Mammary epithelial cell (primary cell): ENCODE measurements at regions not wholly inside any gene's neighbourhood (a gene's known extent, or its start where the extent isn't known, plus 50 kb on each side); places are given as distances from the start of the nearest gene placed in this dataset.

Experiments
- CTCF ChIP-seq, 2 donors: IDR thresholded peaks in 1 of 2; conservative IDR thresholded peaks in 1 of 2; 2 replicates each; pipeline ENCODE4 v1.5.1; 2011 to 2012; ENCODE audit warnings: inconsistent platforms in 2 of 2, low read length in 2 of 2, mild to moderate bottlenecking in 2 of 2, control low read depth in 1 of 2, low read depth in 1 of 2; ENCODE audit not compliant: insufficient read depth in 1 of 2; ENCODE audit errors: extremely low read depth in 1 of 2
- EZH2 ChIP-seq: IDR thresholded peaks from 2 replicates; pipeline ENCODE4 v1.6.1; 2012; ENCODE audit warnings: low read length, inconsistent platforms, borderline replicate concordance

- TF ChIP-seq CTCF (conservative IDR thresholded peaks at IDR 0.05 in 1 of 2, IDR thresholded peaks at IDR 0.05 in 1 of 2; ENCODE audit: extremely low read depth in 1 of 2, insufficient read depth in 1 of 2, low read depth in 1 of 2, low read length in 2 of 2) (no peak), EZH2 (no peak)
These were observed 298.1 kb upstream of the N4BP1 start for GRCh38 chr16:48907906-48908634.
